HEK293 (cell line): ENCODE measurements at regions not wholly inside any gene's neighbourhood (a gene's known extent, or its start where the extent isn't known, plus 50 kb on each side); places are given as distances from the start of the nearest gene placed in this dataset.

Experiments used
- CTCF ChIA-PET: fragments of 350-600 bp; formaldehyde crosslinking; extraction: SDS; loops from one replicate; lab custom pipeline; 2021; ENCODE audit warnings: antibody characterized with exemption; lab: Yijun Ruan, JAX
- POLR2A ChIA-PET: fragments of 300-600 bp; formaldehyde crosslinking; extraction: SDS; loops from one replicate; lab custom pipeline; 2020; ENCODE audit warnings: antibody characterized with exemption, inconsistent platforms; lab: Yijun Ruan, JAX
- H3K27ac ChIP-seq: fragments of 200-500 bp; sonication (Bioruptor generic); 2 replicates; pipeline ENCODE4 v1.5.1; 2014; ENCODE audit warnings: low read depth, low read length, control low read depth, inconsistent platforms; ENCODE audit errors: extremely low read depth
- H3K36me3 ChIP-seq, 2 experiments: fragments of 200-500 bp in 1 of 2; sonication (Bioruptor generic) in 1 of 2; 1 replicate in 1 of 2; 2 replicates in 1 of 2; pipeline ENCODE4 v1.5.1; 2014 to 2017; ENCODE audit warnings: inconsistent platforms in 2 of 2, low read length in 2 of 2; ENCODE audit not compliant: control insufficient read depth in 2 of 2, insufficient read depth in 1 of 2
- H3K4me1 ChIP-seq: fragments of 200-500 bp; sonication (Bioruptor generic); 2 replicates; pipeline ENCODE4 v1.5.1; 2014; ENCODE audit warnings: mild to moderate bottlenecking, low read length, inconsistent platforms; ENCODE audit not compliant: control insufficient read depth, insufficient read depth
- H3K4me3 ChIP-seq: 2 replicates; pipeline ENCODE4 v1.5.1; 2011; ENCODE audit warnings: low read depth, mild to moderate bottlenecking, control low read depth, low read length, moderate library complexity
- H3K9me3 ChIP-seq: fragments of 200-500 bp; sonication (Bioruptor generic); 2 replicates; pipeline ENCODE4 v1.5.1; 2014; ENCODE audit warnings: low read depth, low read length, inconsistent platforms; ENCODE audit not compliant: control insufficient read depth, insufficient read depth
- GLI4 ChIP-seq: fragments of 450-650 bp; formaldehyde crosslinking; IDR thresholded peaks from 2 replicates; pipeline ENCODE4 v1.5.1; 2016; ENCODE audit warnings: missing biosample characterization, missing genetic modification characterization
- KLF1 ChIP-seq: fragments of 450-650 bp; formaldehyde crosslinking; IDR thresholded peaks from 2 replicates; pipeline ENCODE4 v1.5.1; 2016; ENCODE audit warnings: missing biosample characterization, missing genetic modification characterization
- KLF10 ChIP-seq: fragments of 450-650 bp; IDR thresholded peaks from 2 replicates; pipeline ENCODE4 v1.5.1; 2018; ENCODE audit warnings: missing biosample characterization, mild to moderate bottlenecking, missing genetic modification characterization
- OVOL3 ChIP-seq: fragments of 450-650 bp; formaldehyde crosslinking; IDR thresholded peaks from 2 replicates; pipeline ENCODE4 v1.5.1; 2016; ENCODE audit warnings: missing biosample characterization, missing genetic modification characterization
- SCRT1 ChIP-seq: fragments of 450-650 bp; formaldehyde crosslinking; IDR thresholded peaks from 2 replicates; pipeline ENCODE4 v1.5.1; 2016; ENCODE audit warnings: missing biosample characterization, missing genetic modification characterization, borderline replicate concordance
- SCRT2 ChIP-seq: fragments of 450-650 bp; formaldehyde crosslinking; IDR thresholded peaks from 2 replicates; pipeline ENCODE4 v1.5.1; 2016; ENCODE audit warnings: missing biosample characterization, missing genetic modification characterization
- ZBTB17 ChIP-seq: fragments of 450-650 bp; formaldehyde crosslinking; IDR thresholded peaks from 2 replicates; pipeline ENCODE4 v1.5.1; 2016; ENCODE audit warnings: missing biosample characterization, missing genetic modification characterization
- ZBTB7A ChIP-seq: fragments of 450-650 bp; formaldehyde crosslinking; IDR thresholded peaks from 2 replicates; pipeline ENCODE4 v1.5.1; 2016; ENCODE audit warnings: low read depth, missing biosample characterization, missing genetic modification characterization
- ZFHX2 ChIP-seq: fragments of 450-650 bp; formaldehyde crosslinking; conservative IDR thresholded peaks from 2 replicates; pipeline ENCODE4 v1.5.1; 2016; ENCODE audit warnings: missing biosample characterization, missing genetic modification characterization
- ZNF114 ChIP-seq: fragments of 450-650 bp; formaldehyde crosslinking; IDR thresholded peaks from 2 replicates; pipeline ENCODE4 v1.5.0; 2017; ENCODE audit warnings: missing biosample characterization, missing genetic modification characterization
- ZNF175 ChIP-seq: fragments of 450-650 bp; formaldehyde crosslinking; IDR thresholded peaks from 2 replicates; pipeline ENCODE4 v1.5.1; 2016; ENCODE audit warnings: missing biosample characterization, missing genetic modification characterization
- ZNF184 ChIP-seq: fragments of 450-650 bp; IDR thresholded peaks from 2 replicates; pipeline ENCODE4 v1.5.1; 2018; ENCODE audit warnings: missing biosample characterization, mild to moderate bottlenecking, missing genetic modification characterization
- ZNF19 ChIP-seq: fragments of 450-650 bp; formaldehyde crosslinking; IDR thresholded peaks from 2 replicates; pipeline ENCODE4; 2016; ENCODE audit warnings: missing biosample characterization, missing genetic modification characterization, low read depth
- ZNF311 ChIP-seq: fragments of 450-650 bp; formaldehyde crosslinking; IDR thresholded peaks from 2 replicates; pipeline ENCODE4 v1.5.1; 2017; ENCODE audit warnings: missing biosample characterization, missing genetic modification characterization, borderline replicate concordance
- ZNF521 ChIP-seq: fragments of 450-650 bp; formaldehyde crosslinking; IDR thresholded peaks from 2 replicates; pipeline ENCODE4 v1.5.1; 2017; ENCODE audit warnings: missing biosample characterization, mild to moderate bottlenecking, missing genetic modification characterization
- ZNF561 ChIP-seq: fragments of 450-650 bp; IDR thresholded peaks from 2 replicates; pipeline ENCODE4 v1.5.1; 2018; ENCODE audit warnings: missing biosample characterization, missing genetic modification characterization, borderline replicate concordance
- ZNF677 ChIP-seq: fragments of 450-650 bp; IDR thresholded peaks from 2 replicates; pipeline ENCODE4 v1.5.0; 2018; ENCODE audit warnings: missing biosample characterization, mild to moderate bottlenecking, missing genetic modification characterization, moderate library complexity
- ZNF791 ChIP-seq: fragments of 450-650 bp; formaldehyde crosslinking; IDR thresholded peaks from 2 replicates; pipeline ENCODE4 v1.5.1; 2016; ENCODE audit warnings: missing biosample characterization, missing genetic modification characterization
- ZNF843 ChIP-seq: fragments of 450-650 bp; formaldehyde crosslinking; IDR thresholded peaks from 2 replicates; pipeline ENCODE4 v1.5.1; 2016; ENCODE audit warnings: missing biosample characterization, missing genetic modification characterization
- ZSCAN30 ChIP-seq: fragments of 450-650 bp; IDR thresholded peaks from 2 replicates; pipeline ENCODE4 v1.5.1; 2018; ENCODE audit warnings: missing biosample characterization, mild to moderate bottlenecking, missing genetic modification characterization, moderate library complexity
- TF ChIP-seq, protein P1 (sequence below): fragments of 450-650 bp; formaldehyde crosslinking; IDR thresholded peaks from 2 replicates; pipeline ENCODE4 v1.5.1; 2016; ENCODE audit warnings: missing biosample characterization, missing genetic modification characterization
- TF ChIP-seq, protein P2 (sequence below): fragments of 450-650 bp; formaldehyde crosslinking; IDR thresholded peaks from 2 replicates; pipeline ENCODE4 v1.5.1; 2017; ENCODE audit warnings: missing biosample characterization, missing genetic modification characterization
- TF ChIP-seq, protein P3 (sequence below): fragments of 450-650 bp; formaldehyde crosslinking; IDR thresholded peaks from 2 replicates; pipeline ENCODE4 v1.5.1; 2016; ENCODE audit warnings: missing biosample characterization, missing genetic modification characterization
- TF ChIP-seq, protein P4 (sequence below): fragments of 450-650 bp; formaldehyde crosslinking; IDR thresholded peaks from 2 replicates; pipeline ENCODE4 v1.5.1; 2016; ENCODE audit warnings: missing biosample characterization, missing genetic modification characterization
- TF ChIP-seq, protein P5 (sequence below): fragments of 450-650 bp; formaldehyde crosslinking; conservative IDR thresholded peaks from 2 replicates; pipeline ENCODE4 v1.5.1; 2016; ENCODE audit warnings: low read depth, missing biosample characterization, missing genetic modification characterization
- TF ChIP-seq, protein P6 (sequence below): fragments of 450-650 bp; formaldehyde crosslinking; IDR thresholded peaks from 2 replicates; pipeline ENCODE4 v1.5.1; 2016; ENCODE audit warnings: missing biosample characterization, missing genetic modification characterization

DNA sequence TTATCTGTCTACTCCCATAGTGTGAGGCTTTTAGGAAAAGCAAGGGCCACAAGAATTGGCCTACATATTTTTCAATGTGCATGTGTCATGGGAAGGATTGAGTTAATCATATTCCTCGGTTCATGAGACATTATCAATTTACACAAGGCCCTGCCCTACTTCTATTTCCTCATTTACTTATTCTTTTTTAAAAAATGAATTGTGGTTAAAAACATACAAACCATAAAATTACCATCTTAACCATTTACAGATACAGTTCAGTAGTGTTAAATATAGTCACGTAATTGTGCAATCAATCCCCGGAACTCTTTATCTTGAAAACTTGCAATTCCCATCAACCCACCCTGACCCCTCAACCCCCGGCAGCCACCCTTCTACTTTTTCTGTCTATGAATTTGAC, 284.0 kb upstream of the GADL1 start:
- ChIA-PET CTCF (no interaction called here), POLR2A (no interaction called here)
- H3K36me3 ChIP-seq, result no peaks in the 10 kb centered on the region
- no peaks in the 10 kb centered on the region for H3K9me3 ChIP-seq
- TF ChIP-seq KLF10 (tag by site-specific recombination), result no peak
- no peak for TF ChIP-seq ZNF114 (tag by site-specific recombination)
- no peak for TF ChIP-seq SCRT1 (tag by site-specific recombination)
- TF ChIP-seq, protein P1, sequence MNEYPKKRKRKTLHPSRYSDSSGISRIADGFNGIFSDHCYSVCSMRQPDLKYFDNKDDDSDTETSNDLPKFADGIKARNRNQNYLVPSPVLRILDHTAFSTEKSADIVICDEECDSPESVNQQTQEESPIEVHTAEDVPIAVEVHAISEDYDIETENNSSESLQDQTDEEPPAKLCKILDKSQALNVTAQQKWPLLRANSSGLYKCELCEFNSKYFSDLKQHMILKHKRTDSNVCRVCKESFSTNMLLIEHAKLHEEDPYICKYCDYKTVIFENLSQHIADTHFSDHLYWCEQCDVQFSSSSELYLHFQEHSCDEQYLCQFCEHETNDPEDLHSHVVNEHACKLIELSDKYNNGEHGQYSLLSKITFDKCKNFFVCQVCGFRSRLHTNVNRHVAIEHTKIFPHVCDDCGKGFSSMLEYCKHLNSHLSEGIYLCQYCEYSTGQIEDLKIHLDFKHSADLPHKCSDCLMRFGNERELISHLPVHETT (tag by site-specific recombination), result no peak
- TF ChIP-seq, protein P2, sequence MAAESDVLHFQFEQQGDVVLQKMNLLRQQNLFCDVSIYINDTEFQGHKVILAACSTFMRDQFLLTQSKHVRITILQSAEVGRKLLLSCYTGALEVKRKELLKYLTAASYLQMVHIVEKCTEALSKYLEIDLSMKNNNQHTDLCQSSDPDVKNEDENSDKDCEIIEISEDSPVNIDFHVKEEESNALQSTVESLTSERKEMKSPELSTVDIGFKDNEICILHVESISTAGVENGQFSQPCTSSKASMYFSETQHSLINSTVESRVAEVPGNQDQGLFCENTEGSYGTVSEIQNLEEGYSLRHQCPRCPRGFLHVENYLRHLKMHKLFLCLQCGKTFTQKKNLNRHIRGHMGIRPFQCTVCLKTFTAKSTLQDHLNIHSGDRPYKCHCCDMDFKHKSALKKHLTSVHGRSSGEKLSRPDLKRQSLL, result no peak
- TF ChIP-seq SCRT2 (tag by site-specific recombination), result no peak
- TF ChIP-seq, protein P3, sequence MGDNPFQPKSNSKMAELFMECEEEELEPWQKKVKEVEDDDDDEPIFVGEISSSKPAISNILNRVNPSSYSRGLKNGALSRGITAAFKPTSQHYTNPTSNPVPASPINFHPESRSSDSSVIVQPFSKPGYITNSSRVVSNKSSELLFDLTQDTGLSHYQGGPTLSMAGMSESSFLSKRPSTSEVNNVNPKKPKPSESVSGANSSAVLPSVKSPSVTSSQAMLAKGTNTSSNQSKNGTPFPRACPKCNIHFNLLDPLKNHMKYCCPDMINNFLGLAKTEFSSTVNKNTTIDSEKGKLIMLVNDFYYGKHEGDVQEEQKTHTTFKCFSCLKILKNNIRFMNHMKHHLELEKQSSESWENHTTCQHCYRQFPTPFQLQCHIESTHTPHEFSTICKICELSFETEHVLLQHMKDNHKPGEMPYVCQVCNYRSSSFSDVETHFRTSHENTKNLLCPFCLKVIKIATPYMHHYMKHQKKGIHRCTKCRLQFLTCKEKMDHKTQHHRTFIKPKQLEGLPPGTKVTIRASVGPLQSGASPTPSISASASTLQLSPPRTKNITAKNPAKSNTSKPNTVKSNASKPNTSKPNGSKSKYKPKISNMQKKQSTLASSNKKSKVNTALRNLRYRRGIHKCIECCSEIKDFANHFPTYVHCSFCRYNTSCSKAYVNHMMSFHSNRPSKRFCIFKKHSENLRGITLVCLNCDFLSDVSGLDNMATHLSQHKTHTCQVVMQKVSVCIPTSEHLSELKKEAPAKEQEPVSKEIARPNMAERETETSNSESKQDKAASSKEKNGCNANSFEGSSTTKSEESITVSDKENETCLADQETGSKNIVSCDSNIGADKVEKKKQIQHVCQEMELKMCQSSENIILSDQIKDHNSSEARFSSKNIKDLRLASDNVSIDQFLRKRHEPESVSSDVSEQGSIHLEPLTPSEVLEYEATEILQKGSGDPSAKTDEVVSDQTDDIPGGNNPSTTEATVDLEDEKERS (tag by site-specific recombination), result no peak
- TF ChIP-seq ZNF791 (tag by site-specific recombination), result no peak
- TF ChIP-seq GLI4 (tag by site-specific recombination), result no peak
- TF ChIP-seq ZFHX2 (tag by site-specific recombination), result no peak
- TF ChIP-seq, protein P4, sequence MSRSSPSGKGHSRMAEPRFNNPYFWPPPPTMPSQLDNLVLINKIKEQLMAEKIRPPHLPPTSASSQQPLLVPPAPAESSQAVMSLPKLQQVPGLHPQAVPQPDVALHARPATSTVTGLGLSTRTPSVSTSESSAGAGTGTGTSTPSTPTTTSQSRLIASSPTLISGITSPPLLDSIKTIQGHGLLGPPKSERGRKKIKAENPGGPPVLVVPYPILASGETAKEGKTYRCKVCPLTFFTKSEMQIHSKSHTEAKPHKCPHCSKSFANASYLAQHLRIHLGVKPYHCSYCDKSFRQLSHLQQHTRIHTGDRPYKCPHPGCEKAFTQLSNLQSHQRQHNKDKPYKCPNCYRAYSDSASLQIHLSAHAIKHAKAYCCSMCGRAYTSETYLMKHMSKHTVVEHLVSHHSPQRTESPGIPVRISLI (tag by site-specific recombination), result no peak
- TF ChIP-seq KLF1 (tag by site-specific recombination), result no peak
- no peak for TF ChIP-seq ZBTB17
- no peak for TF ChIP-seq ZNF561
- TF ChIP-seq ZNF521, result no peak
- TF ChIP-seq ZSCAN30 (tag by site-specific recombination), result no peak
- no peak for TF ChIP-seq ZNF677 (tag by site-specific recombination)
- no peak for TF ChIP-seq ZNF175
- H3K4me3 ChIP-seq, result no peak overlapping the region
- H3K27ac ChIP-seq, result no peak overlapping the region
- no peaks in the 10 kb centered on the region for H3K4me1 ChIP-seq

DNA sequence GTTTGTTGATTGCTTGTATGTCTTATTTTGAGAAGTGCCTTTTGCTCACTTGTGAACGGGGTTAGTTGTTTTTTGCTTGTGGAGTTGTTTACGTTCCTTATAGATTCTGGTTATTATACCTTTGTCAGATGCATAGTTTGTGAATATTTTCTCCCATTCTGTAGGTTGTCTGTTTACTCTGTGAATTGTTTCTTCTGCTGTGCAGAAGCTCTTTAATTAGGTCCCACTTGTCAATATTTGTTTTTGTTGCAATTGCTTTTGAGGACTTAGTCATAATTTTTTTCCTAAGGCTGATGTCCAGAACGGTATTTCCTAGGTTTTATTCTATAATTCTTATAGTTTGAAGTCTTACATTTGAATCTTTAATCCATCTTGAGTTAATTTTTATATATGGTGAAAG, 285.3 kb upstream of the GADL1 start:
- POLR2A ChIA-PET, result no interaction called here
- CTCF ChIA-PET, result no interaction called here
- peaks cover 5% of the 10 kb centered on the region; the same call in 1 of the 2 replicates for H3K4me1 ChIP-seq
- H3K4me3 ChIP-seq, result no peak overlapping the region
- no peaks in the 10 kb centered on the region for H3K36me3 ChIP-seq
- H3K9me3 ChIP-seq, result no peaks in the 10 kb centered on the region
- no peak overlapping the region for H3K27ac ChIP-seq
- TF ChIP-seq ZNF19 (tag by site-specific recombination) (no peak), ZNF521 (no peak), ZBTB7A (tag by site-specific recombination) (no peak), ZNF843 (tag by site-specific recombination) (no peak), OVOL3 (tag by site-specific recombination) (no peak), ZNF311 (no peak), ZNF184 (no peak)
- TF ChIP-seq, protein P5, sequence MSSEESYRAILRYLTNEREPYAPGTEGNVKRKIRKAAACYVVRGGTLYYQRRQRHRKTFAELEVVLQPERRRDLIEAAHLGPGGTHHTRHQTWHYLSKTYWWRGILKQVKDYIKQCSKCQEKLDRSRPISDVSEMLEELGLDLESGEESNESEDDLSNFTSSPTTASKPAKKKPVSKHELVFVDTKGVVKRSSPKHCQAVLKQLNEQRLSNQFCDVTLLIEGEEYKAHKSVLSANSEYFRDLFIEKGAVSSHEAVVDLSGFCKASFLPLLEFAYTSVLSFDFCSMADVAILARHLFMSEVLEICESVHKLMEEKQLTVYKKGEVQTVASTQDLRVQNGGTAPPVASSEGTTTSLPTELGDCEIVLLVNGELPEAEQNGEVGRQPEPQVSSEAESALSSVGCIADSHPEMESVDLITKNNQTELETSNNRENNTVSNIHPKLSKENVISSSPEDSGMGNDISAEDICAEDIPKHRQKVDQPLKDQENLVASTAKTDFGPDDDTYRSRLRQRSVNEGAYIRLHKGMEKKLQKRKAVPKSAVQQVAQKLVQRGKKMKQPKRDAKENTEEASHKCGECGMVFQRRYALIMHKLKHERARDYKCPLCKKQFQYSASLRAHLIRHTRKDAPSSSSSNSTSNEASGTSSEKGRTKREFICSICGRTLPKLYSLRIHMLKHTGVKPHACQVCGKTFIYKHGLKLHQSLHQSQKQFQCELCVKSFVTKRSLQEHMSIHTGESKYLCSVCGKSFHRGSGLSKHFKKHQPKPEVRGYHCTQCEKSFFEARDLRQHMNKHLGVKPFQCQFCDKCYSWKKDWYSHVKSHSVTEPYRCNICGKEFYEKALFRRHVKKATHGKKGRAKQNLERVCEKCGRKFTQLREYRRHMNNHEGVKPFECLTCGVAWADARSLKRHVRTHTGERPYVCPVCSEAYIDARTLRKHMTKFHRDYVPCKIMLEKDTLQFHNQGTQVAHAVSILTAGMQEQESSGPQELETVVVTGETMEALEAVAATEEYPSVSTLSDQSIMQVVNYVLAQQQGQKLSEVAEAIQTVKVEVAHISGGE (tag by site-specific recombination), result no peak
- TF ChIP-seq, protein P6, sequence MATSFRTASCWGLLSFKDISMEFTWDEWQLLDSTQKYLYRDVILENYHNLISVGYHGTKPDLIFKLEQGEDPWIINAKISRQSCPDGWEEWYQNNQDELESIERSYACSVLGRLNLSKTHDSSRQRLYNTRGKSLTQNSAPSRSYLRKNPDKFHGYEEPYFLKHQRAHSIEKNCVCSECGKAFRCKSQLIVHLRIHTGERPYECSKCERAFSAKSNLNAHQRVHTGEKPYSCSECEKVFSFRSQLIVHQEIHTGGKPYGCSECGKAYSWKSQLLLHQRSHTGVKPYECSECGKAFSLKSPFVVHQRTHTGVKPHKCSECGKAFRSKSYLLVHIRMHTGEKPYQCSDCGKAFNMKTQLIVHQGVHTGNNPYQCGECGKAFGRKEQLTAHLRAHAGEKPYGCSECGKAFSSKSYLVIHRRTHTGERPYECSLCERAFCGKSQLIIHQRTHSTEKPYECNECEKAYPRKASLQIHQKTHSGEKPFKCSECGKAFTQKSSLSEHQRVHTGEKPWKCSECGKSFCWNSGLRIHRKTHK (tag by site-specific recombination), result no peak
